ENCODE measurements at regions not wholly inside any gene's neighbourhood (a gene's known extent, or its start where the extent isn't known, plus 50 kb on each side); places are given as distances from the start of the nearest gene placed in this dataset.
A peak's percentile ranks its signal among the peaks of the same experiment; 100 is the strongest.
"Not testable (repeated sequence)": the region's sequence is repeated elsewhere in the genome, so short reads cannot be mapped to it uniquely, and the experiment has no call there.

DNA sequence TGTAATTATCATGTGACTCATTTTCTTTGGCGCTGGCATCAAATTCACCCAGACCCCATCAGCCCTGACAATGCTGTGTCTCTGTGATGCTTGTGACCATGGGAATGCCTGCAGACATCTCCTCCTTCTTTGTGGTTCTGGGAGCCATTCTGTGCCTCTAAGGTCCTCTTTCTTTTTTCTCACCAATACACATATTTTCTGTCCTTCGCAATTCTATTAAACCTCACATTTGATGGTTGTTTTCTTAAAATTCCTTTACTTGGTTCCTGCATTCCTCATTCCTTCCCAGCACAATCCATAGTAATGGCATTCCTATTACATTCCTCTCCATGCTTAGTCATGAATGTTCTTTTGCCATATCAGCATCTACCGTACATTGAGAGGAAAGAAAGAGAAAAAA lies 375.3 kb downstream of the PIK3C3 start:
- peak in 1 of 2 donors; percentile 16 for DNase-seq (ENCODE audit: low read depth in 2 of 2)
- TF ChIP-seq, protein P1, sequence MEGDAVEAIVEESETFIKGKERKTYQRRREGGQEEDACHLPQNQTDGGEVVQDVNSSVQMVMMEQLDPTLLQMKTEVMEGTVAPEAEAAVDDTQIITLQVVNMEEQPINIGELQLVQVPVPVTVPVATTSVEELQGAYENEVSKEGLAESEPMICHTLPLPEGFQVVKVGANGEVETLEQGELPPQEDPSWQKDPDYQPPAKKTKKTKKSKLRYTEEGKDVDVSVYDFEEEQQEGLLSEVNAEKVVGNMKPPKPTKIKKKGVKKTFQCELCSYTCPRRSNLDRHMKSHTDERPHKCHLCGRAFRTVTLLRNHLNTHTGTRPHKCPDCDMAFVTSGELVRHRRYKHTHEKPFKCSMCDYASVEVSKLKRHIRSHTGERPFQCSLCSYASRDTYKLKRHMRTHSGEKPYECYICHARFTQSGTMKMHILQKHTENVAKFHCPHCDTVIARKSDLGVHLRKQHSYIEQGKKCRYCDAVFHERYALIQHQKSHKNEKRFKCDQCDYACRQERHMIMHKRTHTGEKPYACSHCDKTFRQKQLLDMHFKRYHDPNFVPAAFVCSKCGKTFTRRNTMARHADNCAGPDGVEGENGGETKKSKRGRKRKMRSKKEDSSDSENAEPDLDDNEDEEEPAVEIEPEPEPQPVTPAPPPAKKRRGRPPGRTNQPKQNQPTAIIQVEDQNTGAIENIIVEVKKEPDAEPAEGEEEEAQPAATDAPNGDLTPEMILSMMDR (IDR thresholded peaks at IDR 0.05; ENCODE audit: low read depth, low read length) = no peak
- no peak overlapping the region for H3K4me3 ChIP-seq (replicated peaks in 1 of 2; ENCODE audit: low read depth in 2 of 2, low read length in 2 of 2)

DNA sequence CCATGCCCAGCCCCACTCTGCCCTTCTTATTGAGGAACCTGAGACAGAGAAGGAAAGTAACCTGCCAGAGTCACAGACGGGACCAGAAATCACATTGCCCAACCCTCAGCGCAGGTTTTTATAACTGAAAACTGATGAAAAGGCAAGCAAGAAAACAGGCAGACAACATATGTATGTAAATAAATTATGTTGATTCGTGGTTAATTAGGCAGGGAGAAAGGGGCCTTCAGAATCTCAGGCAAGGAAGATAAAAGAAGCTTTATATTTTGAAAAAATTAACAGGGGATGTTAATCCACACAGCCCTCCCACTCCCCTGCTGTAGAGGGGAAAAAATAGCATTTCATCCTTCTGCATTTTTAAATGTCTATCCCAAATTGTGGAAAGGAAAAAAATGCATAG lies 378.5 kb downstream of the PIK3C3 start:
- DNase-seq (ENCODE audit: low read depth in 2 of 2) = no peak
- no peak overlapping the region for H3K4me3 ChIP-seq (replicated peaks in 1 of 2; ENCODE audit: low read depth in 2 of 2, low read length in 2 of 2)
- TF ChIP-seq, protein P1 (IDR thresholded peaks at IDR 0.05; ENCODE audit: low read depth, low read length) = no peak

GRCh38 chr18:42334931-42335330 lies 379.9 kb downstream of the PIK3C3 start:
- TF ChIP-seq, protein P1 (IDR thresholded peaks at IDR 0.05; ENCODE audit: low read depth, low read length) = no peak
- H3K4me3 ChIP-seq (replicated peaks in 1 of 2; ENCODE audit: low read depth in 2 of 2, low read length in 2 of 2) = no peak overlapping the region
- DNase-seq (ENCODE audit: low read depth in 2 of 2) = no peak

GRCh38 chr18:42336139-42336538 lies 381.1 kb downstream of the PIK3C3 start:
- TF ChIP-seq, protein P1 (IDR thresholded peaks at IDR 0.05; ENCODE audit: low read depth, low read length) = no peak
- no peak for DNase-seq (ENCODE audit: low read depth in 2 of 2)
- no peak overlapping the region for H3K4me3 ChIP-seq (replicated peaks in 1 of 2; ENCODE audit: low read depth in 2 of 2, low read length in 2 of 2)

- H3K4me3 ChIP-seq (replicated peaks in 1 of 2; ENCODE audit: low read depth in 2 of 2, low read length in 2 of 2) = not testable (repeated sequence)
Observed at GRCh38 chr18:42337337-42337736, 382.3 kb downstream of the PIK3C3 start.

GRCh38 chr18:42338683-42339082 lies 383.6 kb downstream of the PIK3C3 start:
- TF ChIP-seq, protein P1 (IDR thresholded peaks at IDR 0.05; ENCODE audit: low read depth, low read length) = no peak
- H3K4me3 ChIP-seq (replicated peaks in 1 of 2; ENCODE audit: low read depth in 2 of 2, low read length in 2 of 2) = no peak overlapping the region
- DNase-seq (ENCODE audit: low read depth in 2 of 2) = no peak

More at GRCh38 chr18:42337337-42337736, 382.3 kb downstream of the PIK3C3 start:
- not testable (repeated sequence) for DNase-seq (ENCODE audit: low read depth in 2 of 2)

- DNase-seq (ENCODE audit: low read depth in 2 of 2) = no peak
Observed at GRCh38 chr18:42339372-42339771, 384.3 kb downstream of the PIK3C3 start.

More at GRCh38 chr18:42339372-42339771, 384.3 kb downstream of the PIK3C3 start:
- no peak overlapping the region for H3K4me3 ChIP-seq (replicated peaks in 1 of 2; ENCODE audit: low read depth in 2 of 2, low read length in 2 of 2)
- TF ChIP-seq, protein P1 (IDR thresholded peaks at IDR 0.05; ENCODE audit: low read depth, low read length) = no peak
